OCI-LY1 (cell line): ENCODE measurements at regions not wholly inside any gene's neighbourhood (a gene's known extent, or its start where the extent isn't known, plus 50 kb on each side); places are given as distances from the start of the nearest gene placed in this dataset.

Source experiments
- CTCF ChIP-seq: fragments of 200-600 bp; sonication (generic), shearing (Covaris generic); IDR thresholded peaks from 2 replicates; pipeline ENCODE4 v1.5.1; 2017; ENCODE audit warnings: mild to moderate bottlenecking, antibody characterized with exemption, low read length, moderate library complexity, mixed read lengths
- EZH2 ChIP-seq: fragments of 200-600 bp; sonication (generic), shearing (Covaris generic); IDR thresholded peaks from 2 replicates; pipeline ENCODE4 v1.8.0; 2017; ENCODE audit warnings: borderline replicate concordance, mixed run types, mild to moderate bottlenecking, antibody characterized with exemption, low read length, moderate library complexity, mixed read lengths

GRCh38 chr9:115730396-115730795, 423.2 kb upstream of the PAPPA start:
- TF ChIP-seq CTCF (no peak), EZH2 (no peak)
